Mucosa of descending colon (tissue), 3 donors: ENCODE measurements at regions not wholly inside any gene's neighbourhood (a gene's known extent, or its start where the extent isn't known, plus 50 kb on each side); places are given as distances from the start of the nearest gene placed in this dataset.

Experiments
- ATAC-seq: fragments of 200-7000 bp; cut with Tn5 transposase; one replicate; pipeline ENCODE4 v1.9.1; 2020; ENCODE audit warnings: mild to moderate bottlenecking, moderate library complexity
- DNase-seq, 3 donors: peaks; one replicate each; pipeline ENCODE4 v3.0.0-alpha.2; 2020
- H3K36me3 ChIP-seq: fragments of 200-600 bp; one replicate; pipeline ENCODE4 v1.8.0; 2021; ENCODE audit warnings: low read depth, mild to moderate bottlenecking
- H3K4me1 ChIP-seq: fragments of 200-600 bp; one replicate; pipeline ENCODE4 v1.8.0; 2021; ENCODE audit warnings: low read depth, mild to moderate bottlenecking
- H3K4me3 ChIP-seq: fragments of 200-600 bp; one replicate; pipeline ENCODE4 v1.8.0; 2021; ENCODE audit warnings: mild to moderate bottlenecking
- H3K9me3 ChIP-seq: fragments of 200-600 bp; one replicate; pipeline ENCODE4 v1.8.0; 2021; ENCODE audit warnings: mild to moderate bottlenecking
- intact Hi-C, 2 donors: fragments of 100-400 bp; cut with DNase I in 1 of 2; cut with micrococcal nuclease in 1 of 2; formaldehyde crosslinking; loops; one replicate each; pipeline versions ENCODE4 v1.11.0 to v1.11.1; 2022; cut with DNase I, micrococcal nuclease
- TF ChIP-seq, protein P1 (sequence below): fragments of 200-600 bp; IDR thresholded peaks from one replicate; pipeline ENCODE4 v1.8.0; 2022; ENCODE audit warnings: antibody characterized with exemption, mild to moderate bottlenecking
- donor health status: DM: no; HTN: no; CAD: no; lungs with moderate emphysema.
- donor health status: DM: no; HTN: no; CAD: no.
- donor health status: DM: no; HTN: yes; CAD: no.

GRCh38 chrX:117096528-117096927, 633.8 kb upstream of the CT83 start:
- Histone ChIP-seq H3K9me3 (peaks cover 10% of the 10 kb centered on the region), H3K4me1 (no peaks in the 10 kb centered on the region)
- TF ChIP-seq, protein P1, sequence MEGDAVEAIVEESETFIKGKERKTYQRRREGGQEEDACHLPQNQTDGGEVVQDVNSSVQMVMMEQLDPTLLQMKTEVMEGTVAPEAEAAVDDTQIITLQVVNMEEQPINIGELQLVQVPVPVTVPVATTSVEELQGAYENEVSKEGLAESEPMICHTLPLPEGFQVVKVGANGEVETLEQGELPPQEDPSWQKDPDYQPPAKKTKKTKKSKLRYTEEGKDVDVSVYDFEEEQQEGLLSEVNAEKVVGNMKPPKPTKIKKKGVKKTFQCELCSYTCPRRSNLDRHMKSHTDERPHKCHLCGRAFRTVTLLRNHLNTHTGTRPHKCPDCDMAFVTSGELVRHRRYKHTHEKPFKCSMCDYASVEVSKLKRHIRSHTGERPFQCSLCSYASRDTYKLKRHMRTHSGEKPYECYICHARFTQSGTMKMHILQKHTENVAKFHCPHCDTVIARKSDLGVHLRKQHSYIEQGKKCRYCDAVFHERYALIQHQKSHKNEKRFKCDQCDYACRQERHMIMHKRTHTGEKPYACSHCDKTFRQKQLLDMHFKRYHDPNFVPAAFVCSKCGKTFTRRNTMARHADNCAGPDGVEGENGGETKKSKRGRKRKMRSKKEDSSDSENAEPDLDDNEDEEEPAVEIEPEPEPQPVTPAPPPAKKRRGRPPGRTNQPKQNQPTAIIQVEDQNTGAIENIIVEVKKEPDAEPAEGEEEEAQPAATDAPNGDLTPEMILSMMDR, result no peak

DNA sequence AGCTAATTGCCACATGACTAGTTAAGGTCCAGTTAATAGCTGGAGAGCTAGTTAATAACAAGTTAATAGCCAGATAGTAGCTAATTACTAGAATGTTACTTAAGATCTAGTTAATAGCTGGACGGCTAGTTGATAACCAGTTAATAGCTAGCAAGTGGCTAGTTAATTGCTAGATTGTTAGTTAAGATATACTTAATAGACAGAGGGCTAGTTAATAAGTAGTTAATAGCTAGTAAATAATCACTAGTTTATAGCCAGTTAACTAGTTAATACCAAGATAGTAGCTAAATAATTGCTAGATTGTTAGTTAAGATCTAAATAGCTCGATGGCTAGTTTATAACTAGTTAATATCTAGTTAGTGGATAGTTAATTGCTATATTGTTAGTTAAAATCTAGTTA, 632.6 kb upstream of the CT83 start:
- intact Hi-C loops, result no loop called here
- peaks cover 10% of the 10 kb centered on the region for H3K9me3 ChIP-seq

More at GRCh38 chrX:117096528-117096927, 633.8 kb upstream of the CT83 start:
- no peak for ATAC-seq
- Histone ChIP-seq H3K4me3 (no peak overlapping the region), H3K36me3 (no peaks in the 10 kb centered on the region)
- intact Hi-C loops, result no loop called here
- DNase-seq, result no peak

DNA sequence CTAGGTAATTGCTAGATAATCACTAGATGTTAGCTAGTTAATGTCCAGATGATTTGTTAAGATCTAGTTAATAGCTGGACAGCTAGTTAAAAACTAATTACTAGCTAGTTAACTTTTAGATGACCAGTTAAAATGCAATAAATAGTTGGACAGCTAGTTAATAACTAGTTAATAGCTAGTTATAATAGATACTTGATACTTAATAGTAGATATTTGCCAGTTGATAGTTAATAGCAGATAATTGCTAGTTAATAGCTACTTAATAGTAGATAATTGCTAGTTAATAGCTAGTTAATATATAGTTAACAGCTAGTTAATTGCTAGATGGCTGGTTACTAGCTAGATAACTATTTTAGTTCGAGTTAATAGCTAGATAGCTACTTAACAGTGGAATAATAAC, 631.4 kb upstream of the CT83 start:
- Histone ChIP-seq H3K9me3 (peaks cover 10% of the 10 kb centered on the region), H3K36me3 (no peaks in the 10 kb centered on the region), H3K4me3 (no peak overlapping the region), H3K4me1 (no peaks in the 10 kb centered on the region)
- ATAC-seq (no peak), DNase-seq (no peak)
- TF ChIP-seq, protein P1, result no peak
- intact Hi-C loops, result no loop called here

More for the DNA sequence above, 632.6 kb upstream of the CT83 start:
- TF ChIP-seq, protein P1, result no peak
- Histone ChIP-seq H3K4me1 (no peaks in the 10 kb centered on the region), H3K4me3 (no peak overlapping the region), H3K36me3 (no peaks in the 10 kb centered on the region)
- DNase-seq, result no peak
- no peak for ATAC-seq

GRCh38 chrX:117093319-117093718, 630.5 kb upstream of the CT83 start:
- H3K4me1 ChIP-seq, result no peaks in the 10 kb centered on the region
- TF ChIP-seq, protein P1, result no peak
- intact Hi-C loops, result no loop called here
- no peaks in the 10 kb centered on the region for H3K36me3 ChIP-seq
- no peak for DNase-seq
- H3K4me3 ChIP-seq, result no peak overlapping the region
- ATAC-seq, result no peak
- H3K9me3 ChIP-seq, result peaks cover 10% of the 10 kb centered on the region

GRCh38 chrX:117092641-117093040, 629.9 kb upstream of the CT83 start:
- TF ChIP-seq, protein P1, result no peak
- intact Hi-C loops, result no loop called here
- H3K36me3 ChIP-seq, result no peaks in the 10 kb centered on the region
- ATAC-seq (no peak), DNase-seq (no peak)
- peaks cover 10% of the 10 kb centered on the region for H3K9me3 ChIP-seq
- no peaks in the 10 kb centered on the region for H3K4me1 ChIP-seq
- H3K4me3 ChIP-seq, result no peak overlapping the region

GRCh38 chrX:117063224-117063623, 600.4 kb upstream of the CT83 start:
- TF ChIP-seq, protein P1, result no peak
- no peak for DNase-seq
- Histone ChIP-seq H3K36me3 (no peaks in the 10 kb centered on the region), H3K4me3 (no peak overlapping the region), H3K9me3 (no peaks in the 10 kb centered on the region), H3K4me1 (no peaks in the 10 kb centered on the region)
- intact Hi-C loops, result no loop called here
- ATAC-seq, result no peak
